ENCODE measurements at regions not wholly inside any gene's neighbourhood (a gene's known extent, or its start where the extent isn't known, plus 50 kb on each side); places are given as distances from the start of the nearest gene placed in this dataset.

GRCh38 chr4:163923092-163923491, 428.6 kb downstream of the TMA16 start:
- no peak for DNase-seq (ENCODE audit: low spot score in 2 of 2)
- intact Hi-C loops (cut with DNase I; ENCODE audit: low total_unique reads) = no loop called here
- TF ChIP-seq, protein P1, sequence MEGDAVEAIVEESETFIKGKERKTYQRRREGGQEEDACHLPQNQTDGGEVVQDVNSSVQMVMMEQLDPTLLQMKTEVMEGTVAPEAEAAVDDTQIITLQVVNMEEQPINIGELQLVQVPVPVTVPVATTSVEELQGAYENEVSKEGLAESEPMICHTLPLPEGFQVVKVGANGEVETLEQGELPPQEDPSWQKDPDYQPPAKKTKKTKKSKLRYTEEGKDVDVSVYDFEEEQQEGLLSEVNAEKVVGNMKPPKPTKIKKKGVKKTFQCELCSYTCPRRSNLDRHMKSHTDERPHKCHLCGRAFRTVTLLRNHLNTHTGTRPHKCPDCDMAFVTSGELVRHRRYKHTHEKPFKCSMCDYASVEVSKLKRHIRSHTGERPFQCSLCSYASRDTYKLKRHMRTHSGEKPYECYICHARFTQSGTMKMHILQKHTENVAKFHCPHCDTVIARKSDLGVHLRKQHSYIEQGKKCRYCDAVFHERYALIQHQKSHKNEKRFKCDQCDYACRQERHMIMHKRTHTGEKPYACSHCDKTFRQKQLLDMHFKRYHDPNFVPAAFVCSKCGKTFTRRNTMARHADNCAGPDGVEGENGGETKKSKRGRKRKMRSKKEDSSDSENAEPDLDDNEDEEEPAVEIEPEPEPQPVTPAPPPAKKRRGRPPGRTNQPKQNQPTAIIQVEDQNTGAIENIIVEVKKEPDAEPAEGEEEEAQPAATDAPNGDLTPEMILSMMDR (IDR thresholded peaks at IDR 0.05) = no peak
- TF ChIP-seq POLR2A (IDR thresholded peaks at IDR 0.05) (no peak), POLR2AphosphoS5 (IDR thresholded peaks at IDR 0.05) (no peak)

GRCh38 chr4:163930086-163930485, 435.6 kb downstream of the TMA16 start:
- Histone ChIP-seq H3K36me3 (no peaks in the 10 kb centered on the region), H3K27me3 (no peaks in the 10 kb centered on the region), H3K9me3 (no peaks in the 10 kb centered on the region), H3K4me1 (no peaks in the 10 kb centered on the region), H3K27ac (no peak overlapping the region), H3K4me3 (no peak overlapping the region)
- intact Hi-C loops (cut with DNase I; ENCODE audit: low total_unique reads) = no loop called here
- TF ChIP-seq POLR2AphosphoS5 (IDR thresholded peaks at IDR 0.05) = no peak
- TF ChIP-seq, protein P1 (IDR thresholded peaks at IDR 0.05) = no peak
- TF ChIP-seq POLR2A (IDR thresholded peaks at IDR 0.05) = no peak
- DNase-seq (ENCODE audit: low spot score in 2 of 2) = no peak

More at GRCh38 chr4:163923092-163923491, 428.6 kb downstream of the TMA16 start:
- Histone ChIP-seq H3K4me3 (no peak overlapping the region), H3K27ac (no peak overlapping the region), H3K4me1 (no peaks in the 10 kb centered on the region), H3K27me3 (no peaks in the 10 kb centered on the region), H3K36me3 (no peaks in the 10 kb centered on the region), H3K9me3 (no peaks in the 10 kb centered on the region)

DNA sequence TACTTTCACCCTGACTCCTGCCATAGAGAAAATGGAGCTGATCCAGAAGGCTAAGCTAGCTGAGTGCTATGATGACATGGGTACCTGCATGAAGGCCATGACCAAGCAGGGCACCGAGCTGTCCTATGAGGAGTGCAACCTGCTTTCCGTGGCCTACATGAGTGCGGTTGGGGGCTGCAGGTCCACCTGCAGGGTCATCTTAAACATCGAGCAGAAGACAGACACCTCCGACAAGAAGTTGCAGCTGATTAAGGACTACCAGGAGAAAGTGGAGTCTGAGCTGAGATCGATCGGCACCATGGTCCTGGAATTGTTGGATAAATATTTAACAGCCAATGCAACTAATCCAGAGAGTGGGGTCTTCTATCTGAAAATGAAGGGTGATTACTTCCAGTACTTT, 438.0 kb downstream of the TMA16 start:
- H3K9me3 ChIP-seq = no peaks in the 10 kb centered on the region
- H3K4me1 ChIP-seq = no peaks in the 10 kb centered on the region
- H3K27me3 ChIP-seq = no peaks in the 10 kb centered on the region
- no peak for DNase-seq (ENCODE audit: low spot score in 2 of 2)
- H3K36me3 ChIP-seq = no peaks in the 10 kb centered on the region
- intact Hi-C loops (cut with DNase I; ENCODE audit: low total_unique reads) = no loop called here
- TF ChIP-seq, protein P1 (IDR thresholded peaks at IDR 0.05) = no peak
- TF ChIP-seq POLR2AphosphoS5 (IDR thresholded peaks at IDR 0.05) (no peak), POLR2A (IDR thresholded peaks at IDR 0.05) (no peak)
- H3K27ac ChIP-seq = no peak overlapping the region
- H3K4me3 ChIP-seq = no peak overlapping the region

GRCh38 chr4:163939597-163939996, 445.1 kb downstream of the TMA16 start:
- TF ChIP-seq POLR2AphosphoS5 (IDR thresholded peaks at IDR 0.05) (no peak), POLR2A (IDR thresholded peaks at IDR 0.05) (no peak)
- TF ChIP-seq, protein P1 (IDR thresholded peaks at IDR 0.05) = no peak
- H3K27ac ChIP-seq = no peak overlapping the region
- H3K4me1 ChIP-seq = no peaks in the 10 kb centered on the region
- no peaks in the 10 kb centered on the region for H3K9me3 ChIP-seq
- H3K36me3 ChIP-seq = no peaks in the 10 kb centered on the region
- H3K27me3 ChIP-seq = no peaks in the 10 kb centered on the region
- intact Hi-C loops (cut with DNase I; ENCODE audit: low total_unique reads) = no loop called here
- no peak for DNase-seq (ENCODE audit: low spot score in 2 of 2)
- no peak overlapping the region for H3K4me3 ChIP-seq

GRCh38 chr4:163941221-163941905, 446.9 kb downstream of the TMA16 start:
- intact Hi-C loops (cut with DNase I; ENCODE audit: low total_unique reads) = no loop called here
- Histone ChIP-seq H3K9me3 (no peaks in the 10 kb centered on the region), H3K27ac (no peak overlapping the region), H3K36me3 (no peaks in the 10 kb centered on the region), H3K27me3 (no peaks in the 10 kb centered on the region), H3K4me1 (no peaks in the 10 kb centered on the region), H3K4me3 (no peak overlapping the region)
- DNase-seq (ENCODE audit: low spot score in 2 of 2) = no peak
- no peak for TF ChIP-seq POLR2AphosphoS5 (IDR thresholded peaks at IDR 0.05)
- no peak for TF ChIP-seq POLR2A (IDR thresholded peaks at IDR 0.05)
- TF ChIP-seq, protein P1 (IDR thresholded peaks at IDR 0.05) = no peak

Data from breast epithelium (tissue), 4 donors.